ENCODE measurements at regions not wholly inside any gene's neighbourhood (a gene's known extent, or its start where the extent isn't known, plus 50 kb on each side); places are given as distances from the start of the nearest gene placed in this dataset.
A peak's percentile ranks its signal among the peaks of the same experiment; 100 is the strongest.
"Not testable (repeated sequence)": the region's sequence is repeated elsewhere in the genome, so short reads cannot be mapped to it uniquely, and the experiment has no call there.

- no peak for DNase-seq
- intact Hi-C loops (cut with DNase I): no loop called here
Measured at GRCh38 chr2:144745424-144745823, 225.5 kb upstream of the ZEB2 start.

- intact Hi-C loops (cut with DNase I): no loop called here
- no peak for DNase-seq
Measured at GRCh38 chr2:144738749-144739148, 218.8 kb upstream of the ZEB2 start.

DNA sequence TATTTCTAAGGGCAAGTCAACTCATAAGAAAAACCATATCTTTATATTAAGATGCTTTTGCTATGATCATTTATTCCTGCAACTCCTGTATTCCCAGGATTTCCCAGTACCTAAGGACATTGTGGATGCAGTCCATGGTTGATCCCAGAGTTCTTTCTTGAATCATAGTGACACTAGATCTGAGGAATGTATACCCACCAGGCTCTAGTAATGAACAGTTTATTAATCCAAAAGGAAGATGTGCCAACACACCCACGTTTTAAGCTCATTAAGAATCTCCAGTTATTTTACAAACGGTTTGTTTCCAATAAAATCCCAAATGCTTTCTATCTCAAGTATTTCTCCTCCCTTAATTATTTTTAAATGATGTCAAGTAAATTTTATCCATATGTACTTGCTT is 210.8 kb upstream of the ZEB2 start:
- DNase-seq: no peak
- intact Hi-C loops (cut with DNase I): no loop called here

- intact Hi-C loops (cut with DNase I); DNase-seq: not testable (repeated sequence)
Measured at GRCh38 chr2:144724460-144724859, 204.5 kb upstream of the ZEB2 start.

DNA sequence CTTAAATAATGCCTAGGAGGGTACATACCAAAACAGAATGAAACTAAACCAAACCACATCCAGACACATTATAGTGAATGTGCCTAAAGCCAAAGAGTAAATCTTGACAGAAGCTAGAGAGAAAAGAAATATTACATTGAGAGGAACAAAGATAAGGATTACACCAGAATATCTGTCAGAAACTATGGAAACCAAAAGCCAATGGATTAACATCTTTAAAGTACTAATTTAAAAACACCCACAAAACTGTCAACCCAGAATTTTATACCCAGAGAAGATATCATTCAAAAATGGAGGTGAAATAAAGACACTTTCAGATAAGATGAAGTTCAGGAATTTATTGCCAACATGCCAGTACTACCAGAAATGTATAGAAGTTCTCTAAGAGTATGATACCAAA is 198.5 kb upstream of the ZEB2 start:
- DNase-seq: no peak
- intact Hi-C loops (cut with DNase I): no loop called here

GRCh38 chr2:144715992-144716391 is 196.1 kb upstream of the ZEB2 start:
- DNase-seq: no peak
- intact Hi-C loops (cut with DNase I): no loop called here

DNA sequence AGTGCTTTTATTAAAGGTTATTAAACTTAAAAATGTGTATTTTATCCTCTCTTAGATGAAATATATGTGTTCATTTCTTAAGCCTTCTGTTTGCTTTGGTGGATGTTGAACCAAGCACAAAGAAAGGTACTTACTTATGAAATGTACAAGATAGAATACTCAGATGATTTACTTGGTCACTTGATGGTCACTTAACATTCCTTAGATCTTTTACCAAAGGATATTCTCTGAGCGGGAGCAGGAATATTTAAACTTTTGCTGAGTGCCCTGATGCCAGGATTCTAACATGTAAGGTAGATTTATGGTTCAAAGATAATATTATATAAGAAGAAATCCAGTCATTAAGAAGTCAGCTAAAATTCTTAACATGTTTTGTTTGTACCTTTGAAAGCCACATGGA is 193.5 kb upstream of the ZEB2 start:
- intact Hi-C loops (cut with DNase I): no loop called here

GRCh38 chr2:144712550-144712940 is 192.6 kb upstream of the ZEB2 start:
- intact Hi-C loops (cut with DNase I): no loop called here

More for the DNA sequence above, 193.5 kb upstream of the ZEB2 start:
- DNase-seq: no peak

DNA sequence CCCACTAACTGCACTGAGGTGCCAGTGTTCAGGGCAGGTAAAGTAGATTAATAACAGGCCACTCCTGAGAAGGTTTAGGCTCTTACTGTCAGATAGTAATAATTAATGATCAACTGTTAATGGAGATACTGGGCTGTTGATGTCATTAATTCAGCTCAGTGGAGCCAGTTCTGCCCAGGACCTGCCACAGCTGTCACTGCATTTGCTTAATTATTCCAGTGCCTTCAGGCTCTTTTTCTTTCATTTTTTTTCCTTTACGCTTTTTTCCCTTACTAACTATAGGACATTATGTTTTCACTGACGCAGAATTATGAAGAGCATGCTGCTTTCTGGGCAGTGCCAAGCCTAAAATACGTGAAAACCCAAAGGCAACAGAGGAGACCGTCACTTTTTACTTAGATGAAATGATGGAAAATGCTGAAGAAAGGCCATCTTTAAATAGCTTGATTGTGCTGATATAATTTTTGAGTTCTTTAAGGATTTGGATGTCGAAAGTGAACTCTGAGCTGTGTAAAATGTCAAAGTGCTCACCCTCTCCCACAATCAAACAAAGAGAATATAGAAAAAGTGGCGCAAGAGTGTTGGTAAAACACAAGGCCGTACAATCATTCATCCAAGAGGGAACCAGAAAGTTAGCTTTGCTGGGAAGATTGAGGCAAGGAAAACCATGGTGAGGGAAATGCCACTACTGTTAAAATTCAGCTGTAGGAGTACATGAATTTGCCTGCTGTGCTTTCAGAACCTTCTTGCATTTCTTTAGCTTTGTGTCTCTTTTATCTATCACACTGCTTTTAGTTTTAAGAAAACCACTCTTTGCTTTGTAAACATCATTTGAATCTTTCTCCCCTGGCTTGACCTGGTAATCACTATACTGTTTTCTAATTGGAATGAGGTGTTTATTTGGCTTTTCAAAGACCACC is 192.0 kb upstream of the ZEB2 start:
- DNase-seq: no peak
- intact Hi-C loops (cut with DNase I): no loop called here

More at GRCh38 chr2:144712550-144712940, 192.6 kb upstream of the ZEB2 start:
- DNase-seq: no peak

- intact Hi-C loops (cut with DNase I): no loop called here
- DNase-seq: no peak
Measured at GRCh38 chr2:144711084-144711483, 191.2 kb upstream of the ZEB2 start.

GRCh38 chr2:144708626-144709025 is 188.7 kb upstream of the ZEB2 start:
- DNase-seq: peak in 25 of 42 donors; percentile 2 to 87 (median 49)
- intact Hi-C loops (cut with DNase I): loop anchor here (5.0 to 10.0 kb wide), 2 partner anchors 186 to 326 kb away; partner anchors contain the start of gene ZEB2

- DNase-seq: peak in 7 of 42 donors; percentile 7 to 46 (median 25)
Measured at GRCh38 chr2:144707736-144708326, 187.9 kb upstream of the ZEB2 start.

GRCh38 chr2:144706647-144707046 is 186.7 kb upstream of the ZEB2 start:
- no peak for DNase-seq
- intact Hi-C loops (cut with DNase I): loop anchor here (5.0 to 10.0 kb wide), 2 partner anchors 184 to 328 kb away; partner anchors contain the start of gene ZEB2

More at GRCh38 chr2:144707736-144708326, 187.9 kb upstream of the ZEB2 start:
- intact Hi-C loops (cut with DNase I): loop anchor here (5.0 to 10.0 kb wide), 2 partner anchors 186 to 327 kb away; partner anchors contain the start of gene ZEB2

DNA sequence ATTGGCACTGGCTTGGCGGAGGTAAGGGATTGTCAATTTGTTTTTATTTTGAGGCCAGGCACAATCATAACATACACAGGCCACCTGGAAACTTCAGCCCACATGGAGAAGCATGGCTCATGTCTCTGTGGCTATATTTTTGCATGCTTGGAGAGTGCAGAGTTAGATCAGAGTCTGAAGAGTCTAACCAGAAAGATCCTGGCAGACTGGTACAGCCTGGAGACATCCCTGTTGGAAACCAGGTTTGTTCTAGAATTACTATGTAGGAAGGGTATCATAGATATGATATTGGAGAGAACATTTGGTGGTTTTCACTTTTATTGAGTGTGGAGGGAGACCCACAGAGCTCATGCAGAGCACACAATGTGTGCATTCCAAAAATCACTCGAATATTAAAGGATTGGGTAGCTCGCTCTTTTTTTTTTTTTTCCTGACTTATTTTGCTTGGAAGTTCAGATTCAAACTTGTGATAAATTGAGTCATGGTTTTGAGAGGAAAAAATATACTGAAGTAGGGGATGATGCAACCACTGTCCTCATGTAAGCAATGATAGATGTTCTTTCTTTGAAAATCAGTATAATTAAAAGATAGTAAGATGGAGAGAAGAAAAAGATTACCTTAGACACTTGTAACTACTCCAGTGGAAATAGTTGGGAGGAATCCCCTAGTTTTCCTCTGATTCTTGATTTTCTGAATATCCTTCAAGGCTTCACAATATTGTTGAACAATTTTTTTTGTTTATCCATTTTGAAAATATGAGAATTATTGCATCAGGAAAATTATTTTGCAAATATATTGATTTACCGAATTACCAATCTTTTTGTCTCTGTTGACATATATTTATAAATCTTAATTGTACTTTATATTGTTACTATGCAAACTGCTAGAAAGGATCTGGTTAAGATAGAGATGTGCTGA is 185.7 kb upstream of the ZEB2 start:
- intact Hi-C loops (cut with DNase I): loop anchor here (5.0 to 10.0 kb wide), 2 partner anchors 183 to 329 kb away; partner anchors contain the start of gene ZEB2

GRCh38 chr2:144704709-144705095 is 184.8 kb upstream of the ZEB2 start:
- DNase-seq: no peak
- intact Hi-C loops (cut with DNase I): loop anchor here (5.0 to 10.0 kb wide), 2 partner anchors 182 to 330 kb away; partner anchors contain the start of gene ZEB2

More for the DNA sequence above, 185.7 kb upstream of the ZEB2 start:
- DNase-seq: no peak

- DNase-seq: peak in 12 of 42 donors; percentile 5 to 50 (median 16)
- intact Hi-C loops (cut with DNase I): loop anchor here (10.0 kb wide), 1 partner anchor 331 kb away; no protein-coding TSS in a partner anchor
Measured at GRCh38 chr2:144703852-144704708, 184.2 kb upstream of the ZEB2 start.

DNA sequence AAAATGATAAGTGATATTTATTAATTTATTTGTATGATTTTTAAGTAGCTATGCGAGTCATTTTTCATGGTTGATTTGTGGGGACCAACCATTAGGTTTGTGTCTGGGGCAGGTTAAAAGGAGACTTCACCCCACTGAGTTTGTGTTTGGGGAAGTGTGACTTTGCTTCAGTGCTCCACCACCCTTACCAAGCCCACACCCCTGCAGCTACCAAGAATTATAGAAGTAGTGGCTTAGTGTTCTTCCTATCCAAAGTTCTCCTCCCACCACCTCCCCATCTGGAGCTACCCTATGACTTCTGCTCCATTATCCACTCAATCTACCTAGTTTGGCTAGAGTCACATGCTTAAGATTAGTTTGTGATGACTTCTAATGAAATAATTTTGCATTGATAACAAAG is 182.1 kb upstream of the ZEB2 start:
- DNase-seq: peak in 1 of 42 donors; percentile 43

DNA sequence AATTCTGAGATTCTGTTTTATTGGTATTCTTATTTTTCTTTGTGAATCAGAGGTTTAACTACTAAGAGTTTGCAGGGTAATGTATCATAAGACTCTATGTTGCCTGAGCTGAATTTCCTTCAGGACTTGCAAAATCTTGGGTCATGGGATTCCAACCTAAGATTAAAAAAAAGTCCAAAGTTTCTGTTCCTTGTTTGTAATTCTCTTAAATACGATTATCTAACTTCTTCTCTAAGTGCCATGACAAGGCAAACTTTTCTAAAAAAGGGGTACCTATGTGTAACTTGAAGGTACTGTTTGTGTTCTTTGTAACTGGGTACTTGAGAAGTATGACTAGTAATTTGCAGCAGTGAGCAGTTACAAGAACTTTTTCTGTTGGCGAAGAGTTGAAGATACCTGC is 181.3 kb upstream of the ZEB2 start:
- no peak for DNase-seq
- intact Hi-C loops (cut with DNase I): loop anchor here (10.0 kb wide), 1 partner anchor 334 kb away; no protein-coding TSS in a partner anchor

More for the DNA sequence above, 182.1 kb upstream of the ZEB2 start:
- intact Hi-C loops (cut with DNase I): loop anchor here (10.0 kb wide), 1 partner anchor 333 kb away; no protein-coding TSS in a partner anchor

All from head of caudate nucleus (tissue), 42 donors.